Smooth muscle cell (in vitro differentiated cells): ENCODE measurements at regions not wholly inside any gene's neighbourhood (a gene's known extent, or its start where the extent isn't known, plus 50 kb on each side); places are given as distances from the start of the nearest gene placed in this dataset.

Experiments
- DNase-seq: peaks from one replicate; lab custom pipeline; 2025; ENCODE audit not compliant: unreplicated experiment; lab: John Stamatoyannopoulos, UW
- H2AFZ ChIP-seq: fragments of 200-600 bp; sonication (generic); 2 replicates; pipeline ENCODE4 v1.6.0; 2016; ENCODE audit warnings: antibody characterized with exemption, low read depth, mild to moderate bottlenecking
- H3F3A ChIP-seq: fragments of 200-600 bp; sonication (generic); 2 replicates; pipeline ENCODE4 v1.6.0; 2017; ENCODE audit warnings: antibody characterized with exemption, low read depth
- H3K27ac ChIP-seq: fragments of 200-600 bp; sonication (generic); 2 replicates; pipeline ENCODE4 v1.5.1; 2016; ENCODE audit warnings: low read depth, mild to moderate bottlenecking
- H3K27me3 ChIP-seq: fragments of 200-600 bp; sonication (generic); 2 replicates; pipeline ENCODE4 v1.6.1; 2016; ENCODE audit warnings: low read depth, mild to moderate bottlenecking
- H3K36me3 ChIP-seq: fragments of 200-600 bp; sonication (generic); 2 replicates; pipeline ENCODE4 v1.5.1; 2016; ENCODE audit warnings: low read depth
- H3K4me1 ChIP-seq: fragments of 200-600 bp; sonication (generic); 2 replicates; pipeline ENCODE4 v1.5.1; 2016; ENCODE audit warnings: low read depth
- H3K4me2 ChIP-seq: fragments of 200-600 bp; sonication (generic); 2 replicates; pipeline ENCODE4 v1.6.0; 2016; ENCODE audit warnings: mild to moderate bottlenecking
- H3K4me3 ChIP-seq: fragments of 200-600 bp; sonication (generic); 2 replicates; pipeline ENCODE4 v1.5.1; 2016; ENCODE audit warnings: mild to moderate bottlenecking
- H3K79me2 ChIP-seq: fragments of 200-600 bp; sonication (generic); 2 replicates; pipeline ENCODE4 v1.6.0; 2016; ENCODE audit warnings: low read depth, mild to moderate bottlenecking
- H3K9ac ChIP-seq: fragments of 200-600 bp; sonication (generic); 2 replicates; pipeline ENCODE4 v1.6.0; 2016; ENCODE audit warnings: low read depth
- H3K9me3 ChIP-seq: fragments of 200-600 bp; sonication (generic); replicated peaks from 2 replicates; pipeline ENCODE4 v1.5.1; 2016; ENCODE audit warnings: low read depth
- H4K20me1 ChIP-seq: fragments of 200-600 bp; sonication (generic); 2 replicates; pipeline ENCODE4 v1.6.0; 2016; ENCODE audit warnings: low read depth
- WGBS: methylation state at CpG from one replicate; pipeline ENCODE4 v1.1.7; 2016; ENCODE audit warnings: low lambda C conversion rate; 5-methylcytosine and 5-hydroxymethylcytosine counted together
- TF ChIP-seq, protein P1 (sequence below): fragments of 200-600 bp; sonication (generic); IDR thresholded peaks from 2 replicates; pipeline ENCODE4 v1.5.1; 2017; ENCODE audit warnings: borderline replicate concordance, mild to moderate bottlenecking, antibody characterized with exemption; ENCODE audit not compliant: insufficient read depth, poor library complexity, severe bottlenecking

DNA sequence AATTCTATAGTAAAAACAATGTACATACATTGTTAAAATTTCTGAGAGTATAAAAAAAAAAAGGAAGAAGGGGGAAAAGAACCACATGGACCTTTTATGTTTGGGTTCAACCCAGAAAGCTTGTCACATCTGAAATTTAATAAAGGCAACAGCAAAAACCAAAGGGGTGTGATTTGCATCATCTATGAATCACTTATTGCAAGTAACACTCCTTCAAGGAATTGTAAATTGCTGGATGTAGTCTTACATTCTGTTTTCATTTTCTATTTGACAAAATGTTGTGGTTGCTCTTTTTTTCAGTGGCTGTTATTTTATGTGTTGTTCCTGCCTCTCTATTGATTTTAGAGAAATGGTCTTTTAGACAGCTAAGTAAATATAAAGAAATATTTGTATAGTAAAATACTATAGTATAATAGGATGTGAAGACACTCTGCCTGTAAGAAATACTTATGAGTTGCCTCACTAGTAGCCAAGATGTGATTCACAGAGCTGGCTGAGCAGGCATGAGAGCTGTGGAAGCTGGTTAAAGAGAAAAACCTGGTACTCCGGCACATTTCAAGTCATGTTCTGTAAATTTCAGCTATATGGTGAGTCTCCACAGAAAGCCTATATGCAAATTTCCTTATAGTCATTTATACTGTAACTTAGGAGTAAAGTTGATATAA, 131.1 kb upstream of the CNTLN start:
- H3K36me3 ChIP-seq = no peaks in the 10 kb centered on the region
- no peak overlapping the region for H3K4me2 ChIP-seq
- H4K20me1 ChIP-seq = no peaks in the 10 kb centered on the region
- TF ChIP-seq, protein P1, sequence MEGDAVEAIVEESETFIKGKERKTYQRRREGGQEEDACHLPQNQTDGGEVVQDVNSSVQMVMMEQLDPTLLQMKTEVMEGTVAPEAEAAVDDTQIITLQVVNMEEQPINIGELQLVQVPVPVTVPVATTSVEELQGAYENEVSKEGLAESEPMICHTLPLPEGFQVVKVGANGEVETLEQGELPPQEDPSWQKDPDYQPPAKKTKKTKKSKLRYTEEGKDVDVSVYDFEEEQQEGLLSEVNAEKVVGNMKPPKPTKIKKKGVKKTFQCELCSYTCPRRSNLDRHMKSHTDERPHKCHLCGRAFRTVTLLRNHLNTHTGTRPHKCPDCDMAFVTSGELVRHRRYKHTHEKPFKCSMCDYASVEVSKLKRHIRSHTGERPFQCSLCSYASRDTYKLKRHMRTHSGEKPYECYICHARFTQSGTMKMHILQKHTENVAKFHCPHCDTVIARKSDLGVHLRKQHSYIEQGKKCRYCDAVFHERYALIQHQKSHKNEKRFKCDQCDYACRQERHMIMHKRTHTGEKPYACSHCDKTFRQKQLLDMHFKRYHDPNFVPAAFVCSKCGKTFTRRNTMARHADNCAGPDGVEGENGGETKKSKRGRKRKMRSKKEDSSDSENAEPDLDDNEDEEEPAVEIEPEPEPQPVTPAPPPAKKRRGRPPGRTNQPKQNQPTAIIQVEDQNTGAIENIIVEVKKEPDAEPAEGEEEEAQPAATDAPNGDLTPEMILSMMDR = no peak
- no peaks in the 10 kb centered on the region for H3K79me2 ChIP-seq
- H3K4me1 ChIP-seq = no peaks in the 10 kb centered on the region
- WGBS = 88% methylated on average over 1 of the region's 1 CpG
- H3K4me3 ChIP-seq = no peak overlapping the region
- H3K9ac ChIP-seq = no peak overlapping the region
- peak overlapping the region; percentile 33 for H3K27ac ChIP-seq
- H2AFZ ChIP-seq = peak overlapping the region; percentile 54
- no peaks in the 10 kb centered on the region for H3K27me3 ChIP-seq
- DNase-seq = no peak
- no peaks in the 10 kb centered on the region for H3F3A ChIP-seq
- no peaks in the 10 kb centered on the region for H3K9me3 ChIP-seq

DNA sequence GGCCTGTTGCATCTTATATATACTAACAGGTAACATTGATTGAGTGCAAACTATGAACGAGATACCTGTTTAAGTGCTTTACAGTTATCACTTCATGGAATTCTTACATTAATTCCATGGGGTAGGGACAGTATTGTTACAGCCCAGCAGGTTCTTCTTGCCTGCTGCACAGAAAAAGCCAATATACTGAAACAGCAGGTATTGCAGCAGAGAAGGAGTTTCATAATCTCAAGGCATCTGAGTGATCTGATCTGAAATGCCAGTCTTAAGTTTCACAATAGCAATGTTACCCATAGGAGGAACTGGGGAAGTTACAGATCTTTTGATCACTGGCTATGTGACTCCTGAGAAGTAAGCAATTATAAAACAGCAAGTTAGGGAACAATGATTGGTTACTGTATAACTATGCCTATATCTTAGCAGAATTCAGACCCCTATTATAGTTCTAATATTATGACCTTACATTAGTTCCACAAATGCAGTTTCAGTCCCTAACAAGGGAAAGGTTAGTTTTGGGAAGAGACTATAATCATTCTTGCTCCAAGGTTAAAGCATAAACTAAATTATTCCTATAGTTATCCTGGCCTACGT, 126.5 kb upstream of the BNC2 start:
- no peaks in the 10 kb centered on the region for H3K4me1 ChIP-seq
- WGBS = 86% methylated on average over 2 of the region's 2 CpGs
- no peak for DNase-seq

DNA sequence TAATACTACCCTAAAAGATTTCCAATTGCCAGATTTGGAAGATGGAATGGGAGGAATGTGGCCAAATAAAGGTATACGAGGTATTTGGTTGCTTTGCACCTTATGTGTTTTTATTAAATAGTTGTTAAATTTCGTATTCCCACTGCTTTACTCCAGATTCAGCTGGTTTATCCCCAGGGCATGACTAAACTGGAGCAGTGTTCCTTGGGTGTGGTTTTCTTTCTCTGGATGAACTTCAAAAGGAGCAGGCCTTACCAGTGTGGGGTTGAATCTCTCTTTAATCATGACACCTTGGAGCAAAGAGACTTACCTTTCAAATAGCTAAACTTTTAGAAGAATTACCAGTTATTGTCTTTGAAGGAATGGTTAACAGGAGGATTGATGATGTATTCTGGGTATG, 121.7 kb upstream of the BNC2 start:
- DNase-seq = no peak
- TF ChIP-seq, protein P1 = no peak
- 63% methylated on average over 2 of the region's 2 CpGs for WGBS

More for the DNA sequence above, 126.5 kb upstream of the BNC2 start:
- Histone ChIP-seq H3F3A (no peaks in the 10 kb centered on the region), H4K20me1 (no peaks in the 10 kb centered on the region), H3K4me3 (no peak overlapping the region), H3K79me2 (no peaks in the 10 kb centered on the region), H3K9me3 (peaks cover 18% of the 10 kb centered on the region), H3K9ac (no peak overlapping the region), H3K4me2 (no peak overlapping the region), H2AFZ (no peak overlapping the region), H3K27ac (no peak overlapping the region), H3K36me3 (no peaks in the 10 kb centered on the region), H3K27me3 (no peaks in the 10 kb centered on the region)
- TF ChIP-seq, protein P1 = no peak

DNA sequence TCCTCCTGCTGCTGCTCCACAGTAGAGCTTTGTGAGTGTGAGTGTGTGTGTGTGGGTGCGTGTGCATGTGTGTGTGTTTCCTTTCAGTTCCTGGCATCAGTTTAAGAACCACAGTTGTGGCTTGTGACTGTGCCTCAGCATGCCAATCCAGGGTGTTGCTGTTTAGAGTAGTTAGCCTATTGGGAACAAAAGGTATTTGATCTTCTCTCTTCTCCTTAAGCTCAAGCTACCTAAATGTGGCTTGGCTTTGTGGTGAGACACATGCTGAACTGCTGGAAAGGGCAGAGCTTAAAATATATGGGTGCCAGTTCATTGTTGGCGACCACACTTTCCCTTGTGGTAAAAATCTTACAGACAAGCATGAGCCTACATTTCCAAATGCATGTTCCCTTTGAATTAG, 116.6 kb upstream of the BNC2 start:
- H3K27me3 ChIP-seq = no peaks in the 10 kb centered on the region
- H3K4me1 ChIP-seq = peaks cover 5% of the 10 kb centered on the region
- H3K4me3 ChIP-seq = no peak overlapping the region
- H3K27ac ChIP-seq = no peak overlapping the region
- no peaks in the 10 kb centered on the region for H3K9me3 ChIP-seq
- H3F3A ChIP-seq = no peaks in the 10 kb centered on the region
- H3K36me3 ChIP-seq = no peaks in the 10 kb centered on the region
- H4K20me1 ChIP-seq = no peaks in the 10 kb centered on the region
- no peaks in the 10 kb centered on the region for H3K79me2 ChIP-seq
- no peak overlapping the region for H2AFZ ChIP-seq
- TF ChIP-seq, protein P1 = no peak
- DNase-seq = no peak
- H3K9ac ChIP-seq = no peak overlapping the region
- no peak overlapping the region for H3K4me2 ChIP-seq
- 92% methylated on average over 2 of the region's 2 CpGs for whole genome bisulfite sequencing

More for the DNA sequence above, 121.7 kb upstream of the BNC2 start:
- no peak overlapping the region for H3K4me2 ChIP-seq
- no peak overlapping the region for H2AFZ ChIP-seq
- no peaks in the 10 kb centered on the region for H3K4me1 ChIP-seq
- H3K36me3 ChIP-seq = no peaks in the 10 kb centered on the region
- no peaks in the 10 kb centered on the region for H4K20me1 ChIP-seq
- no peak overlapping the region for H3K27ac ChIP-seq
- H3F3A ChIP-seq = no peaks in the 10 kb centered on the region
- no peak overlapping the region for H3K4me3 ChIP-seq
- H3K79me2 ChIP-seq = no peaks in the 10 kb centered on the region
- no peaks in the 10 kb centered on the region for H3K27me3 ChIP-seq
- H3K9ac ChIP-seq = no peak overlapping the region
- H3K9me3 ChIP-seq = peaks cover 5% of the 10 kb centered on the region
